ENCODE measurements at regions not wholly inside any gene's neighbourhood (a gene's known extent, or its start where the extent isn't known, plus 50 kb on each side); places are given as distances from the start of the nearest gene placed in this dataset.
"Not testable (repeated sequence)": the region's sequence is repeated elsewhere in the genome, so short reads cannot be mapped to it uniquely, and the experiment has no call there.

- intact Hi-C loops (cut with micrococcal nuclease) = no loop called here
- Mint-ChIP-seq H3K4me1 (ENCODE audit: low read depth) (no peaks in the 10 kb centered on the region), H3K9me3 (no peaks in the 10 kb centered on the region), H3K36me3 (ENCODE audit: low read depth) (no peaks in the 10 kb centered on the region), H3K4me3 (no peak overlapping the region), H3K27ac (no peak overlapping the region), H3K27me3 (ENCODE audit: low read depth) (peaks cover 7% of the 10 kb centered on the region)
- no peak for DNase-seq
- CTCF ChIA-PET = no interaction called here
Measured at GRCh38 chr7:115289971-115290370, 368.1 kb downstream of the MDFIC start.

- H3K4me1 Mint-ChIP-seq (ENCODE audit: low read depth) = no peaks in the 10 kb centered on the region
- CTCF ChIA-PET = interaction anchor here (0.6 kb wide), 1 partner anchor 8 kb away, joined by 3 read pairs; no protein-coding TSS in a partner anchor
- no peak overlapping the region for H3K27ac Mint-ChIP-seq
- no peak overlapping the region for H3K4me3 Mint-ChIP-seq
- H3K9me3 Mint-ChIP-seq = peaks cover 2% of the 10 kb centered on the region
- DNase-seq = no peak
- no peaks in the 10 kb centered on the region for H3K36me3 Mint-ChIP-seq (ENCODE audit: low read depth)
- intact Hi-C loops (cut with micrococcal nuclease) = no loop called here
- peaks cover 9% of the 10 kb centered on the region for H3K27me3 Mint-ChIP-seq (ENCODE audit: low read depth)
Measured at GRCh38 chr7:115276791-115277190, 354.9 kb downstream of the MDFIC start.

GRCh38 chr7:115273855-115274254, 352.0 kb downstream of the MDFIC start:
- not testable (repeated sequence) for H3K4me3 Mint-ChIP-seq; H3K36me3 Mint-ChIP-seq (ENCODE audit: low read depth); DNase-seq

GRCh38 chr7:115273139-115273772, 351.4 kb downstream of the MDFIC start:
- intact Hi-C loops (cut with micrococcal nuclease) = no loop called here
- peaks cover 5% of the 10 kb centered on the region for H3K27me3 Mint-ChIP-seq (ENCODE audit: low read depth)
- CTCF ChIA-PET = no interaction called here
- no peaks in the 10 kb centered on the region for H3K36me3 Mint-ChIP-seq (ENCODE audit: low read depth)
- H3K27ac Mint-ChIP-seq = no peak overlapping the region
- H3K4me3 Mint-ChIP-seq = no peak overlapping the region
- no peaks in the 10 kb centered on the region for H3K4me1 Mint-ChIP-seq (ENCODE audit: low read depth)
- peaks cover 2% of the 10 kb centered on the region for H3K9me3 Mint-ChIP-seq
- DNase-seq = no peak

More at GRCh38 chr7:115273855-115274254, 352.0 kb downstream of the MDFIC start:
- intact Hi-C loops (cut with micrococcal nuclease); H3K27me3 Mint-ChIP-seq (ENCODE audit: low read depth); CTCF ChIA-PET; H3K9me3 Mint-ChIP-seq; H3K4me1 Mint-ChIP-seq (ENCODE audit: low read depth); H3K27ac Mint-ChIP-seq: not testable (repeated sequence)

GRCh38 chr7:115271332-115272235, 349.7 kb downstream of the MDFIC start:
- intact Hi-C loops (cut with micrococcal nuclease) = no loop called here
- H3K36me3 Mint-ChIP-seq (ENCODE audit: low read depth) = no peaks in the 10 kb centered on the region
- no peak overlapping the region for H3K27ac Mint-ChIP-seq
- no peak overlapping the region for H3K4me3 Mint-ChIP-seq
- H3K9me3 Mint-ChIP-seq = peaks cover under 1% of the 10 kb centered on the region
- no peak for DNase-seq
- no peaks in the 10 kb centered on the region for H3K4me1 Mint-ChIP-seq (ENCODE audit: low read depth)
- CTCF ChIA-PET = no interaction called here
- peaks cover 5% of the 10 kb centered on the region for H3K27me3 Mint-ChIP-seq (ENCODE audit: low read depth)

GRCh38 chr7:115269486-115269885, 347.6 kb downstream of the MDFIC start:
- Mint-ChIP-seq H3K27me3 (ENCODE audit: low read depth) (peaks cover 5% of the 10 kb centered on the region), H3K27ac (no peak overlapping the region), H3K4me1 (ENCODE audit: low read depth) (no peaks in the 10 kb centered on the region), H3K4me3 (no peak overlapping the region), H3K9me3 (no peaks in the 10 kb centered on the region), H3K36me3 (ENCODE audit: low read depth) (no peaks in the 10 kb centered on the region)
- CTCF ChIA-PET = no interaction called here
- intact Hi-C loops (cut with micrococcal nuclease) = no loop called here
- no peak for DNase-seq

GRCh38 chr7:115267503-115267902, 345.6 kb downstream of the MDFIC start:
- Mint-ChIP-seq H3K4me3 (no peak overlapping the region), H3K27ac (no peak overlapping the region), H3K36me3 (ENCODE audit: low read depth) (no peaks in the 10 kb centered on the region), H3K4me1 (ENCODE audit: low read depth) (no peaks in the 10 kb centered on the region), H3K9me3 (no peaks in the 10 kb centered on the region), H3K27me3 (ENCODE audit: low read depth) (peaks cover 5% of the 10 kb centered on the region)
- no peak for DNase-seq
- CTCF ChIA-PET = no interaction called here
- intact Hi-C loops (cut with micrococcal nuclease) = no loop called here

GRCh38 chr7:115260381-115260780, 338.5 kb downstream of the MDFIC start:
- Mint-ChIP-seq H3K27me3 (ENCODE audit: low read depth) (no peaks in the 10 kb centered on the region), H3K9me3 (no peaks in the 10 kb centered on the region), H3K4me1 (ENCODE audit: low read depth) (no peaks in the 10 kb centered on the region), H3K4me3 (no peak overlapping the region), H3K36me3 (ENCODE audit: low read depth) (no peaks in the 10 kb centered on the region), H3K27ac (no peak overlapping the region)
- DNase-seq = no peak
- CTCF ChIA-PET = no interaction called here
- intact Hi-C loops (cut with micrococcal nuclease) = loop anchor here (2.0 kb wide), 1 partner anchor 58 kb away; no protein-coding TSS in a partner anchor

- DNase-seq = no peak
- Mint-ChIP-seq H3K27me3 (ENCODE audit: low read depth) (no peaks in the 10 kb centered on the region), H3K36me3 (ENCODE audit: low read depth) (no peaks in the 10 kb centered on the region), H3K9me3 (no peaks in the 10 kb centered on the region), H3K4me1 (ENCODE audit: low read depth) (no peaks in the 10 kb centered on the region), H3K27ac (no peak overlapping the region), H3K4me3 (no peak overlapping the region)
- CTCF ChIA-PET = no interaction called here
- intact Hi-C loops (cut with micrococcal nuclease) = no loop called here
Measured at GRCh38 chr7:115252461-115252860, 330.6 kb downstream of the MDFIC start.

GRCh38 chr7:115249080-115249479, 327.2 kb downstream of the MDFIC start:
- no peak for DNase-seq
- intact Hi-C loops (cut with micrococcal nuclease) = no loop called here
- H3K27me3 Mint-ChIP-seq (ENCODE audit: low read depth) = peaks cover 2% of the 10 kb centered on the region
- peaks cover 7% of the 10 kb centered on the region for H3K9me3 Mint-ChIP-seq
- CTCF ChIA-PET = interaction anchor here (0.7 kb wide), 1 partner anchor 1251 kb away, joined by 3 read pairs; no protein-coding TSS in a partner anchor
- no peaks in the 10 kb centered on the region for H3K36me3 Mint-ChIP-seq (ENCODE audit: low read depth)
- no peaks in the 10 kb centered on the region for H3K4me1 Mint-ChIP-seq (ENCODE audit: low read depth)
- no peak overlapping the region for H3K4me3 Mint-ChIP-seq
- no peak overlapping the region for H3K27ac Mint-ChIP-seq

- no peak for DNase-seq
- Mint-ChIP-seq H3K4me1 (ENCODE audit: low read depth) (no peaks in the 10 kb centered on the region), H3K4me3 (no peak overlapping the region), H3K27ac (no peak overlapping the region), H3K36me3 (ENCODE audit: low read depth) (no peaks in the 10 kb centered on the region), H3K9me3 (peaks cover 7% of the 10 kb centered on the region), H3K27me3 (ENCODE audit: low read depth) (peaks cover 7% of the 10 kb centered on the region)
- intact Hi-C loops (cut with micrococcal nuclease) = no loop called here
- CTCF ChIA-PET = no interaction called here
Measured at GRCh38 chr7:115241151-115241550, 319.3 kb downstream of the MDFIC start.

GRCh38 chr7:115240242-115240641, 318.3 kb downstream of the MDFIC start:
- Mint-ChIP-seq H3K9me3 (peaks cover 10% of the 10 kb centered on the region), H3K4me1 (ENCODE audit: low read depth) (no peaks in the 10 kb centered on the region), H3K27ac (no peak overlapping the region), H3K27me3 (ENCODE audit: low read depth) (peaks cover 9% of the 10 kb centered on the region), H3K36me3 (ENCODE audit: low read depth) (no peaks in the 10 kb centered on the region), H3K4me3 (no peak overlapping the region)
- CTCF ChIA-PET = no interaction called here
- DNase-seq = no peak
- intact Hi-C loops (cut with micrococcal nuclease) = no loop called here

GRCh38 chr7:115235075-115235474, 313.2 kb downstream of the MDFIC start:
- no peaks in the 10 kb centered on the region for H3K36me3 Mint-ChIP-seq (ENCODE audit: low read depth)
- H3K27ac Mint-ChIP-seq = no peak overlapping the region
- no peak for DNase-seq
- CTCF ChIA-PET = no interaction called here
- H3K9me3 Mint-ChIP-seq = peaks cover 7% of the 10 kb centered on the region
- H3K4me3 Mint-ChIP-seq = no peak overlapping the region
- peaks cover 3% of the 10 kb centered on the region for H3K27me3 Mint-ChIP-seq (ENCODE audit: low read depth)
- peaks cover 10% of the 10 kb centered on the region for H3K4me1 Mint-ChIP-seq (ENCODE audit: low read depth)
- intact Hi-C loops (cut with micrococcal nuclease) = no loop called here

Data from activated naive CD4-positive, alpha-beta T cell treated with anti-CD3 and anti-CD28 coated beads for 36 hours (primary cell).